ENCODE measurements at regions not wholly inside any gene's neighbourhood (a gene's known extent, or its start where the extent isn't known, plus 50 kb on each side); places are given as distances from the start of the nearest gene placed in this dataset.

DNA sequence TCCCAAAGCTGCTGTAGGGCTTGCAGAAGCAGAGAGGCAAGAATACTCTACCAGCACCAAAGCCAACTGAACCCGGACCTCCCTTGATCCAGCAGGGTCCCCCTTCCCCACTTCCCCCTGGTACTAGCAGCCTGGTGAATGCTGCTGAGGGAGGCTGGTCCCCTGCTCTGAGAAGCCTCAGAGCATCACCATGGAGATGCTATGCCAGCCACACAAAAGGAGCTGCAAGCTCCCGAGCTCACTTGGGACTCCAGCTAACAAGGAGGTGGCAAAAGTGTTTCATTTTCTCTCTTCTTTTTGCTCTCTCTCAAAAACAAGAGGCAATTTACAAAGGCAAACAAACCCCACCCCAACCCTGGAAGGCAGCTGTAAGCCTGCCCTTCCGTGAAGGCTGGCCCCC, 509.8 kb downstream of the BUD13 start:
- DNase-seq: peak in 1 of 56 donors; percentile 31

DNA sequence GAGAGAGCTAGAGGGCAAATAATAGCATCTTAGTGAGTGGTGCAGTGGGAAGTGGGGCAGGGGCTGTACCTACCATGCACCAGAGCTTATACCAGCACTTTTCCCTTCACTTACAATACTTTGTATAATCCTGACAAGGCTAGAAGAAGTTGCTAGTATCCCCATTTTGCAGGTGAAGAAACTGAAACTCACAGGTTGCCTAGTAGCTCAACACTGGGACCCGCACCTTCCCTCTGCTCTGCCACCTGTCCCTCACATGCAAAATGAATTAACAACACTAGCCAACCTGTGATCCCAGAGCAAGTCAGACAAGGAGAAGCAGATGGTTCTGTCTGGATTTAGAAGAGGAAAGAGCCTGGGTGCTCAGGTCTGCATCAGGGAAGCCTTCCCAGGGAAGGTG, 510.4 kb downstream of the BUD13 start:
- no peak for DNase-seq

DNA sequence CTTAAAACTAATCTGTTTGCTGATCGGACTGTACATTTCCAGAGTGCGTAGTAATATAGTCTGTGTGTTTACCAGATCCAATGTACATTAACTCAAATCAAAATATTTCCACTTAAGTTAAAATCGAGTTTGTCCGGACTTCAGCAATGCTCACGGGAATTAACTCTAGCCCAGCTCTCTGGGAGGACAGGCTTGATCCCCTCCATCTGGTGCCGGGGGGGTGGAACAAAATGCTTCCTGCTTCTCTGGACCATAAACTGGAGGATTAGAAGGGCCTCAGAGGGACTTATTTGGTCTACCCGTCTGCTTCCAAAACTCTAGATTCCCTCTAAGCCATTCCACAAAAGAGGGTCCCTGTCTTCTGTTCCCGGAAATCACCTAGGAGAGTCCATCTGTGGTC, 511.2 kb downstream of the BUD13 start:
- no peak for DNase-seq

DNA sequence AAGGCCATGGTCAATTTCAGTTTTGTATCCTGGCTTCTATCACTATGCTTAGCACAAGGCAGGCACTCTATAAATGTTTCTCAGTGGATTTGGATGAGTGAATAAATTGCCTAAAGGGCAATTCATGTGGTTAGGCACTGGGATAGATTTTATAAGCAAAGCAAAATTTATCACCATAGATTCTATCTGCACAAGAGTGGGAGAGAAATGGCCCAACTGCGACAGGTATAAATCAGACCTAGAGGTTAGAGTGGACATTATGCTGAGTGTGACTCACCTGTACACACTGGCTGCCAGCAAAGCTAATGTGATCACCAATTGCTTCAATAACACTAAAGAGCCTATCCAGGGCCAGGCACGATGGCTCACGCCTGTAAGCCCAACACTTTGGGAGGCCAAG, 514.0 kb downstream of the BUD13 start:
- DNase-seq: no peak

DNA sequence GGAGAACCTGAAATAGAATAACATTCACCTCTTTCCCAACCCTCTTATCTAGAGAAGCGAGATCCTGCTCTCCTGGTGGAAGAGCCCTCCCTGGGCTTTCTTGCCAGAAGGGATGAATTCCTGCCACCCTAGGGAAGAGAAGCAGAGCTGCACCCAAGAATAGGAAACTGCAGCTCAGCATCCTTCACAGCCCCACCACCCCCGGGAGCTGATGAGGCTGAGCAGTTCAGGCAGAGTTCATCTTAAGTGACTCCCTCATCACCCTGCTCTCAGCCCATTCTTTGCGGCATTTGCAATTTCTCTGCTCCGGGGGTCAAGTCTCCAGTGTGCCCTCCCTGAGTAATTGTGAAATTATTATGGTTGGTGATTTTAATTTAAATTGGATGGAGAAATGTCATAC, 514.9 kb downstream of the BUD13 start:
- no peak for DNase-seq

DNA sequence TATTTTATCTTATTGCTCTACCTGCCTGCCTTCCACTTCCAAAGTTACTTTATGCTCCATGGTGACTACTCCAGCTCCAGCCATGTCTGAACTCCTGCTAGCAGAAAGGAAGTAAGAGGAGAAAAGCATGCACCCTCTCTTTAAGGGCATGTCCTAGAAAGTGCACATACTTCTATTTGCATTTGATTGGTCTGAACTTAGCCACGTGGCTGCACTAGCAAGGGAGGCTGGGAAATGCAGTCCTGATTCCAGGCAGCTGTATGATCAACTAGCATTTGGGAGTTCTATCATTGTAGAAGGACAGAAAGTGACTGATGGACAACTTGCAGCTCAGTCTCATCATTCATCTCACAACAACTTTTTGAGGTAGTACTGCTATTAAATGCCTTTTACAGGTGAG, 515.7 kb downstream of the BUD13 start:
- DNase-seq: no peak

DNA sequence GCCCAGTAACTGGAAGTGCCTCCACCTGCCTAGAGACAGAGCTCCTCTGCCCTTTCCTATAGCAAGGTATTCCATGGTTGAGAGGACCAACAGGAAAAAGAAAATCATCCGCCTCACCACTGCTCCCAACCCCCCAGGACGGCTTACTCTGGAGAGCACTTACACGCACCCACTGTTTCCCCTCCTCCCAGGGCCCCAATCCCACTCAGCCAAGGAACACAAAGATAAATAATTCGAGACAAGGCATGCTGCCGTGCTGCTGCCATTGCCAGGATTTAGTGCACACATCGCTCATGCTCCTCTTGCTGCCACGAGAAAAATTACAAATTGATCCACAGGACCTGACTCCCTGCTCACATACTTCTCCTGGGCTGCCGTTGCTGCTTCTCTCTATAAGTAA, 516.6 kb downstream of the BUD13 start:
- no peak for DNase-seq

DNA sequence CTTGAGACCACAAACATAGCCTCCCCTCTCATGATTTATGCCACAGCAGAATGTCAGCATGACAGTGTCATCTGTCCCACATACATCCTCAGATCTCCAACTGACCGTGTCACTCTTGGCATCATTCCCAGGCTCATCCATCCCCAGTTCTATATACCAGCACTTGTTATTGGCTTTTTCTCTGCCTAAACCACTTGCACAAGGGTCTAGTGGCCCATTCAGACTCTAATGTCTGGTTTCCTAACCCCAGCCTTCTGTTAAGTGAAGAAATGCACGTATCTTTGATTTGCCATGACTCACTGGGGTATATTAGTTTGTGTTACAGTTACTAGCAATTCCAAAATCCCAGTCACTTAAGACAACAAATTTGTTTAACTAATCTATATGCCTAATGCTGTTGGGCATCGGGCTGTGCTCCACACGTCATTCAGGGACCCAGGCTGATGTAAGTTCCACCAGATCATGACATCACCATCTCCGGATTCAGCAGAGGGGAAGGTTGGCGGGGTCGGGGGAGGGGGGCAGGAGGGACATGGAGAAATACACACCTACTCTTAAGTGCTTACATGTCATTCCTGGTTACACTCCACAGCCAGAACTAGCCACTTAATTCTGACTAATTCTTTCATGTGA, 517.4 kb downstream of the BUD13 start:
- DNase-seq: no peak

DNA sequence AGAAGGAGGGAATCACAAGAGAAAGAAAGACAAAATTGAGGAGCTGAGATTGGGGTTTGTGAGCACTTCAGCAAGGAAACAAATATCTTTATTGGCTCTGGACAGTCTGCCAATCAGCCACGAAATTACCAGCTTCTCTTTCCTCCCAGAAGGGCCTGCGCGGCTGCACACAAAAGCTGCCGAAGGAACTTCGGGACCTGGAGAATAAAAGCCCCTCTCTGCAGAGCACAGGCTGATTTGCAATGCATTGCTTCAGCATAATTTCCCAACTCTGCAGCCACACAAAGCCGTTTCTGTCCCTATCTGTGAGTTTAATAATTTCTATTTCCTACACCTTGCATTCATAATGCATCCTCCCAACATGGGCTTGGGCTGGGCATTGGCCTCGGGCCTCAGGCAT, 522.6 kb downstream of the BUD13 start:
- peak in 2 of 56 donors; percentile 17 to 18 for DNase-seq

DNA sequence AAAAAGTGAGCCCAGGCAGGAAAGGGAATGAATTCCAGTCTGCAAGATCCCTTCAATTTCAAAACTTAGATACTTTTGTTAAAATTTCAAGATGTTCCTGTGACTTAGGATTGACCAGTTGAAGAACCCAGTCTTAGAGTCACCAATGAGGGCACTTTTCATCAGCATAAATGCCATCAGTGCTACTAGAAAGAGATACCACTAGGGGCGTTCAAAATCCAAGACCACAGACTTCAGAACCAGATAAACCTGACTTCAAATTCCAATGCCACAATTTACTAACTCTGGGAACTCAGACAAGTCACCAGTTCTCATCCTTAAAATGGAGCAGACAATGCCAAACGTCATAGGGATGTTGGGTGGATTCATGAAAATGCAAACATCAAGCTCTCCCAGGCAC, 523.2 kb downstream of the BUD13 start:
- no peak for DNase-seq

DNA sequence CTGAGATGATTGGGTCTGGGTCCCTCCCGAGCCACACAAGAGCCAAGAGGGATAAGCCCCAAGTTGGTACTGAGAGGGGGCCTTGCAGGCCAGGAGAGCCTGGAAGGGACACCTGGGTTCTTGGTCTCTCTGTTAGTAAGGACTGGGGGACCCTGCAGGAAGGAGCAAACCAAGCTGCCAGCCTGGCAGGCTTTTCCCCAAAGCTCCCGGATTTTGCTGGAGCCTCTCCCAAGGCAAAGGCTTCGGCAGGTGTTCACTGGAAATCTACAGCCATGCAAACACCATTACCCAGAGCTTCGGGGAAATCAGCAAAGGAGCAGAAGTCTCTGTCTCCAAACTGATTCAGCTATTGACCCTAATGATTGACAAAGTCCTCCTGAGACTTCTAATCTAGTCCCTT, 527.9 kb downstream of the BUD13 start:
- no peak for DNase-seq

DNA sequence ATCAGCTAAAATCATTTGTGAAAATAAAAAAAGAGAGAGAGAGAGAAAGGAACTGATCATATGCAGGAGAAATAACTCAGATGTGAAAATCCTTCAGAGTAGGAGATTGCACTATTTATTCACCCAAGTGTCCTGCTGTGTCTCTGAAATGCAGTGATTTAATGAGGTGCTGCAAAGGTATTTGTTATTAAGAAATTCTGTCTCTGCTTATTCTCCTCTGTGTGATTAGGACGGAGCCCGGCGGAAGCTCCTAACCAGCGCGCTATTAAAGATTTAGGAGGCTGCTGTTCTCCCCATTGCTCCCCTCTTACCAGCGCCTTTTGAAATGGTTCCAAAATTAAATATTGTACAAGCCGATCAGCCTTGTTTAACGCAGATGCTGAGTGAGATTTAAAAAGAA, 528.3 kb downstream of the BUD13 start:
- DNase-seq: no peak

DNA sequence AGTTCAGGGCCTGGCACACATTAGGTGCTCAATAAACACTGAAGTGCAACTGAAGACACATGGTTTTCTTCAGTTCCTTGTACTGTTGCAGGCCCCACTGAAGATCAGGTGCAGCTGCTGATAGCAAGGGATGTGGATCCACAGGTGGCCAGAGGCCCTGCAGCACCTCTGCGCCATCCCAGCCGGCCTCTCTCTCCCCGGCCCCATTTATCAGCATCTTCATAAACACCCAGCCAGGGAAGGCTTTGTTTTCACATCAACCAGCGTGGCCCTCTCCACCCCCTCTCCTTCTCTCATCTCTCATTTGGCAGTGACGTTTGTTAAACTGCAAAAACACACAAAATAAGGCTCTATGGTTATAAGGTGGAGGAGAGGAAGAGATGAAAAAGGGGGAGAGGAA, 528.8 kb downstream of the BUD13 start:
- DNase-seq: no peak

DNA sequence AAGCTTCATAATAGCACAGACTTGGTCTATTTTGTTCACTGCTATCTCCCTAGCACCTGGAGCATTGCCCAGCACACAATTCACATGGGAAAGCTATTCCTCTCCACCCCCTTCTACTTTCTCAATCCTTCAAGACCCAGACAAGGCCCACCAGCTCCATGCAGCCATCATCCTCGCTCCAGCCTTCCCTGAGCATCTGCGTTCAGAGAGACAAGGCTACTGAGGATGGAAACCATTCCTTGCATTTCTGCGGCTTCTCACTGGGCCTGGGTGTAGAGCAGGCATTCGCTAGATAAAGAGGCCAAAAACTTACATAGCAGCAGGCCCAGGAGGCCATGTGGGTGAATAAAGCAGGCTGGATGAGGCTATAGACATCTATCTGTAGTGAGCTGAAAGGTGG, 530.8 kb downstream of the BUD13 start:
- no peak for DNase-seq

DNA sequence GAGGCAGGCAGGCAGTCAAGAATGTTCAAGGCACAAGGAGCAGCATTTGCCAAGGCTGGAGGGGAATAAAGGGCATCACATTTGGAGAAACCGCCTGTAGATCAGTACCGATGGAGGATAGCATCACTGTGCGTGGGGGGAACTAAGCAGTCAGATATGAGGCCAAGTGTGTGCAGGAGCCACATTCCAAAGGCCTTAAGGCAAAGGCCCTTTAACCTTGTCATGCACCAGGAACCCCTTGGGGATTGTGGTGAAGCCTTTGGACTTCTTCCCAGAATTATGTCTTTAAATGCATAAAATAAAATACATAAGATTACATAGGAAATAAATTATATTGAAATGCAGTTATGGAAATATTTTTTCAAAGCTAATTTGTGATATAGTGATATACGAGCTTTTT, 532.1 kb downstream of the BUD13 start:
- no peak for DNase-seq

DNA sequence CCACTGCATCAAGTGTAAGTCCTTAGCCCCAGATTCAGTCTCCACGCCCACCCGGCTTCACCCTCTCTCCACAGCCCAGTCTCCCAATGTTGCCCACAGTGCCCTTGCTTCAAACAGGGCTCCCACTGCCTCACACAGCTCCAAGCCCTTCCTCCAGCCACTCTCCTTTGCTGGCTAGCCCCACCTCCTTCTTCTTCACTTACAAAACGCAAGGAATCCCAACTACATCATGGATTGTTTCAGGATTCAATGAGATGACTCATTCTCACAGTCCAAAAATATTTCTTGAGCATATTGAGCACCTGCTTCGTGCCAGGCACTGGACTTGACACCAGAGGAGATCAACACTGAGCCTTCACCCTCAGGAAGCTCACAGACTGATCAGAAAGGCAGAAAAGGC, 533.5 kb downstream of the BUD13 start:
- no peak for DNase-seq

DNA sequence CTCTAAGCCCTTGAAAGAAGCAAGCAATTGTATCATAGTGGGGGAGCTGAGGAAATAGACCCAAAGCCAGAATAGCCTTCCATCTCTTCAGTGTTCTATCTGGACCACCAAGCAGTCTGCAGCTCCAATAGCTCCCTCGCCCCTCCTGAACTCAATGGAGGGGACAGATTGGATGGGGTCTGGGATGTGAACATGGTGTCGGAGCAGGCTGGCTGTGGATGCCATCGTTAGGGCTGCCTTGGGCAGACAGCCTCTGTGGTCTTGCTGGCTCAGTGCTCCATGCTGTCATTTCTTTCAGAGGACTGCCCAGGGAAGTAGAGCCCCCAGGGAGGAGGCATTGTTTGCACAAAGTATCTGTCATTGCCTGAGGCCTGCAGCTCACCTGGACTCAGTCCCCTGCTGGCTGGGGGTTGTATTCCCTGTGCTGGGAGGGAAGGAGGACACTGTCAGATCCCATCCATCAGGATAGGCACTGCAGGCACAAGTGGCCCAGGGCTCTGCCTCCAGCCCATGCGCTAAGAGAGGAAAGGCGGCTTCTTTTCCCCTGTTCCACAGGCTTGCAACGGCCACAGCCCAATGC, 537.7 kb downstream of the BUD13 start:
- no peak for DNase-seq

DNA sequence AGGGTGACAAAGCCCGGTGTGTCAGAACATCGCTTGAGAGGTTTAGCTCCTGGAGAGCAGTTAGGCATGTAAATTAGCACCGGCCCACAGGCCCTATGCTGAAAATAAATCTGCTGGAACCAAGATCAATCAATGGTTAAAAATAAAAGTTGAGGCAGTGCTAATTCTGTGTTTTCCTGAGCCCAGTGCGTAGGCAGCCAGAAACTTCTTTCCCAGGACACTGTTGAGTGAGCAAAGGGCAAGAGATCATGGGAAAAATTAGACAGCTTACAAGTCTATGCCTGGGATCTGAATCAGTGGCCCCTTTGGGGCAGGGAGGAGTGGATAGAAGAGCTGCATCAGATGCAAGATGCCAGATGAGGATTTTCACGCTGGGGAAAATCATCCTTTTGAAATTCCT, 539.2 kb downstream of the BUD13 start:
- peak in 1 of 56 donors; percentile 12 for DNase-seq

DNA sequence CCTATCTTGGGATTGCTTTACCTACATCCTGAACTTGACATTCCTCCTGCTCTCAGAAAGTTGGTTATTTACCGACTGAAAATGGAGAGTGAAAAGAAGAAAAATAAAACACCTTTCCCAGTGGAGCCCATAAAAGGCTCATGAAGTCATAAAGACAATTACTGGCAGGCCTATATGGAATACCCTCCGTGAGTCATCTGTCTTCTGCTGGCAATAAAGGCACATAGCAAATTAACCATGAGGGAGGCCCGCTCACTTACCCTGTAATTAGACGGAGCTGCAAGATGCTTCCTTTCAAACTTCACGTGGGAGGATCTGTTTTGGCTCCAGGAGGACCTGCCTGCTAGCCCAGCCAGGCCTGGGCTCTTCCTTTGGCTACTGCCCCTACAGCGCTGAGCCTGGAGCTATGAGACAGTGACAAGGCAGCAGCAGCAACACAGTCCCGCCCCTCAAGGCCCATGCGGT, 540.4 kb downstream of the BUD13 start:
- DNase-seq: no peak

DNA sequence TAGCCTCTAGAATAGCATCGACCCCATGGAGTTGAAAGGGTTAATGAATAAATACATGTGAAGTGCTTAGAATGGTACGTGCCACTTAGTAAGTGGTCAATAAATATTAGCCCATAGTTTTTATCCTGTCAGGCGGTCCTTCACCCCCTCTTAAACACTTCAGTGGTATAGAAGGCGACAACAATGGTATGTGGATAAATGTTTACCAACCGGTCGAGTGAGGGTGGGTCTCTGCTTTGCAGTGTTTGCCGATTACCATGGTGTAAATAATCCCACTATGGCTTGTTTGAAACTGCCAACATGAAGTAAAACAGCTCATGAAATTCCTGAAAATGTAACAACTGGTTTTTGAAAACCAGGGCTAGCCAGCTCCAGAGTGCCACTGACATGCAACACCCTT, 541.2 kb downstream of the BUD13 start:
- DNase-seq: no peak

DNA sequence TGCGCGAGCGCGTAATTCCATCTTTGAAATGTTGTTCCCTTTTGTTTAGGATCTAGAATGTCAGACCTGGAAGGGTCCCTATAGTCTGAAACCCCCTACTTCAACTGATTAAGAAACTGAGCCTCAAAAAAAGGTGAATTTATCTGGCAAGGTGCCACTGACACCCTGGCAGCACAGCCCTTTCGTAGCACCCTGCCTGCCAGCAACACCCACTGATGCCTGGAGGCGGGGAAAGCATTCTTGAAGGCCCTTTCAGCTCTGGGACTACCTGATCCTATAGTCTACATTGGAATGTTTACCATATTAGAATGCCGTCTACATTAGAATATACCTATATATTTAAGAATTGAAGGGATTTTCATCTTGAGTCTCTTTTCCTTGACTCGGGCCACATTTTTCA, 542.3 kb downstream of the BUD13 start:
- no peak for DNase-seq

DNA sequence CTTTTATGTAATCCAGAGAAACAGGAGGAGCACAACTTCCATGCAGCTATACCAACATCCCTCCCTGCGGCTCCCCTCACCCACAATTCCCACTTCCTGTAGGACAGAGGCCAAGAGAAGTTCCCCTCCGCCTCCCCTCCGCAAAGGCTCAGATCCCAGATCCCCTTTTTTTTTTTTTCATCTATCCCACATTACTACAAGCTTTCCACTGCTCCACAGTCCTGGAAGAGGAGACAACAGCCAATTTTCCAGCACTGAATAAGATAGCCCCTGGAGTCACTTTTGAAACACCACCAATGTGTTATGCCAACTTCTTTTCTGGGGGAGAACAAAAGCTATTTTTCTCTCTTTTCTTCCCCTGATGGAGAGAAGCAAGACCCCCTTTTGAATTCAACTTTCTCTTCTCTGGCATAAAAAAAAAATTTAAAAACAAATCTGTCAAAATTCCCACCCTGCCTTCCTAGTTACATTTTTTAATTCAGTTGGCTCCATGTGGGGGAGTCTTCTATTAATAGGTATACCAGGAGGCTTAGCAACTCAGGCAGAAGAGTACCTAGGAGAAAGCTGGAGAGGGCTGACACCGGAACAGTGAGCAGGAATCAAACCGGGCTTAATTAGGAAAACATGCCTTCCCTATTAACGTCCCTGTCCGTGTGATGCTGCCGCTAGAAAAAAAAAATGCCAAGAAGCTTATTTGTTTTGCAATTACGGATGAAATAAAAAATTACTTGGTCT, 543.4 kb downstream of the BUD13 start:
- no peak for DNase-seq

DNA sequence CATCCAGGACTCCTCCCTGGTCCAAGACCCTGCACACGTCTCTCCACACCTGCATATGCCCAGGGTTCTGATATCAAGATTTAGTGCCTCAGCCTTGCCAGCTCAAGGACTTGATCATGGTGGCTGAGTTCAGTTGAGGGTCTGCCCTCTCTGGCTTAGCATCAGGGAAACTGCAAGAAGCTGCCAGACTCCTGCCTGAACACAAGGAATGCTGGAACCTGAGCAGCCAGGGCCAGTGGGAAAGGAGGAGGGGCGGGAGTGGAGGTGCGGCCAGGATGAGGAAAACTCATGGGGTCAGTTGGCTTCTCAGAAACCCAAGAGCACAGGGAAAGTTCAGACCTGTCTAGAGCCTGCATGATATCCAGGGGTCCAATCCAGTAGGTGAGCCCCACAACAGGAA, 546.1 kb downstream of the BUD13 start:
- no peak for DNase-seq
